ENCODE measurements at regions not wholly inside any gene's neighbourhood (a gene's known extent, or its start where the extent isn't known, plus 50 kb on each side); places are given as distances from the start of the nearest gene placed in this dataset.

DNA sequence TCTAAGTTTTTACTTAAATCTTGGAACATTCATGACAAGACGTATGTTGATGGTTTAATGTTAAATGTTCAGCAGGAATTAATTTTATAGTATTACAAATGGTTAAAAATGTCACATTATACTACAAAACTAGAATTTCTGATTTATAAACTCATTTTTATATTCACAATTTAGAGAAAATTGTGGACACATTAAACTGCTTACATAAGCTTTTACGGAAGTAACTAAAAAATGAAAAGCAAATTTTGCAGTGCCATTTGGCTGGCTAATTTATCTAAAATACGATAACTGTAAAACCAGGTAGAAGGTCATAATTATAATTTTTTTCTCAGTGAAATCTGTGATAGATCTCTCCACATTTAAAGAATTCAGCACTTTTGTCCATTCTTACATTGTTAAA is 190.2 kb upstream of the GPC6 start:
- intact Hi-C loops (cut with DNase I, micrococcal nuclease) = no loop called here
- TF ChIP-seq, protein P1, sequence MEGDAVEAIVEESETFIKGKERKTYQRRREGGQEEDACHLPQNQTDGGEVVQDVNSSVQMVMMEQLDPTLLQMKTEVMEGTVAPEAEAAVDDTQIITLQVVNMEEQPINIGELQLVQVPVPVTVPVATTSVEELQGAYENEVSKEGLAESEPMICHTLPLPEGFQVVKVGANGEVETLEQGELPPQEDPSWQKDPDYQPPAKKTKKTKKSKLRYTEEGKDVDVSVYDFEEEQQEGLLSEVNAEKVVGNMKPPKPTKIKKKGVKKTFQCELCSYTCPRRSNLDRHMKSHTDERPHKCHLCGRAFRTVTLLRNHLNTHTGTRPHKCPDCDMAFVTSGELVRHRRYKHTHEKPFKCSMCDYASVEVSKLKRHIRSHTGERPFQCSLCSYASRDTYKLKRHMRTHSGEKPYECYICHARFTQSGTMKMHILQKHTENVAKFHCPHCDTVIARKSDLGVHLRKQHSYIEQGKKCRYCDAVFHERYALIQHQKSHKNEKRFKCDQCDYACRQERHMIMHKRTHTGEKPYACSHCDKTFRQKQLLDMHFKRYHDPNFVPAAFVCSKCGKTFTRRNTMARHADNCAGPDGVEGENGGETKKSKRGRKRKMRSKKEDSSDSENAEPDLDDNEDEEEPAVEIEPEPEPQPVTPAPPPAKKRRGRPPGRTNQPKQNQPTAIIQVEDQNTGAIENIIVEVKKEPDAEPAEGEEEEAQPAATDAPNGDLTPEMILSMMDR (IDR thresholded peaks at IDR 0.05) = no peak
- H3K4me1 ChIP-seq (ENCODE audit: insufficient read depth, low read length) = no peaks in the 10 kb centered on the region
- DNase-seq (no peak), ATAC-seq (ENCODE audit: poor library complexity) (no peak)
- Mint-ChIP-seq H3K36me3 (ENCODE audit: low read depth) (no peaks in the 10 kb centered on the region), H3K27me3 (no peaks in the 10 kb centered on the region), H3K27ac (no peak overlapping the region), H3K4me1 (ENCODE audit: low read depth) (no peaks in the 10 kb centered on the region), H3K9me3 (peaks cover 8% of the 10 kb centered on the region), H3K4me3 (no peak overlapping the region)
- POLR2A ChIA-PET = no interaction called here
- H3K9me3 ChIP-seq (ENCODE audit: control insufficient read depth in 1 of 2, insufficient read depth in 1 of 2, low read length in 2 of 2) = peaks cover 0 to 3% of the 10 kb centered on the region in 2 experiments
- CTCF ChIA-PET = no interaction called here
- no peaks in the 10 kb centered on the region for H3K36me3 ChIP-seq (ENCODE audit: insufficient read depth, low read length)
- no peak overlapping the region for H3K27ac ChIP-seq (ENCODE audit: low read depth in 1 of 2, low read length in 2 of 2)
- no peak overlapping the region for H3K4me3 ChIP-seq (ENCODE audit: low read length)
- H3K27me3 ChIP-seq (ENCODE audit: control insufficient read depth in 1 of 2, insufficient read depth in 2 of 2, low read length in 2 of 2) = no peaks in the 10 kb centered on the region

- H3K27me3 ChIP-seq (ENCODE audit: control insufficient read depth in 1 of 2, insufficient read depth in 2 of 2, low read length in 2 of 2) = no peaks in the 10 kb centered on the region
- H3K9me3 Mint-ChIP-seq = peaks cover 8% of the 10 kb centered on the region
- no peak overlapping the region for H3K4me3 ChIP-seq (ENCODE audit: low read length)
- intact Hi-C loops (cut with DNase I, micrococcal nuclease) = no loop called here
- DNase-seq (no peak), ATAC-seq (ENCODE audit: poor library complexity) (no peak)
- peaks cover 0 to 3% of the 10 kb centered on the region in 2 experiments for H3K9me3 ChIP-seq (ENCODE audit: control insufficient read depth in 1 of 2, insufficient read depth in 1 of 2, low read length in 2 of 2)
- H3K4me1 Mint-ChIP-seq (ENCODE audit: low read depth) = no peaks in the 10 kb centered on the region
- H3K27ac Mint-ChIP-seq = no peak overlapping the region
- no peak overlapping the region for H3K4me3 Mint-ChIP-seq
- CTCF ChIA-PET = no interaction called here
- H3K27me3 Mint-ChIP-seq = no peaks in the 10 kb centered on the region
- no peak overlapping the region for H3K27ac ChIP-seq (ENCODE audit: low read depth in 1 of 2, low read length in 2 of 2)
- TF ChIP-seq, protein P1 (IDR thresholded peaks at IDR 0.05) = no peak
- no peaks in the 10 kb centered on the region for H3K4me1 ChIP-seq (ENCODE audit: insufficient read depth, low read length)
- no peaks in the 10 kb centered on the region for H3K36me3 Mint-ChIP-seq (ENCODE audit: low read depth)
- H3K36me3 ChIP-seq (ENCODE audit: insufficient read depth, low read length) = no peaks in the 10 kb centered on the region
- POLR2A ChIA-PET = no interaction called here
Observed at GRCh38 chr13:93037780-93038179, 188.8 kb upstream of the GPC6 start.

GRCh38 chr13:93038187-93038586 is 188.4 kb upstream of the GPC6 start:
- ChIA-PET POLR2A (no interaction called here), CTCF (no interaction called here)
- Mint-ChIP-seq H3K4me3 (no peak overlapping the region), H3K4me1 (ENCODE audit: low read depth) (no peaks in the 10 kb centered on the region), H3K27me3 (no peaks in the 10 kb centered on the region), H3K27ac (no peak overlapping the region), H3K36me3 (ENCODE audit: low read depth) (no peaks in the 10 kb centered on the region), H3K9me3 (peaks cover 8% of the 10 kb centered on the region)
- peaks cover 0 to 3% of the 10 kb centered on the region in 2 experiments for H3K9me3 ChIP-seq (ENCODE audit: control insufficient read depth in 1 of 2, insufficient read depth in 1 of 2, low read length in 2 of 2)
- ATAC-seq (ENCODE audit: poor library complexity) = no peak
- DNase-seq = no peak
- H3K27me3 ChIP-seq (ENCODE audit: control insufficient read depth in 1 of 2, insufficient read depth in 2 of 2, low read length in 2 of 2) = no peaks in the 10 kb centered on the region
- intact Hi-C loops (cut with DNase I, micrococcal nuclease) = no loop called here
- H3K36me3 ChIP-seq (ENCODE audit: insufficient read depth, low read length) = no peaks in the 10 kb centered on the region
- TF ChIP-seq, protein P1 (IDR thresholded peaks at IDR 0.05) = no peak
- H3K4me1 ChIP-seq (ENCODE audit: insufficient read depth, low read length) = no peaks in the 10 kb centered on the region
- H3K4me3 ChIP-seq (ENCODE audit: low read length) = no peak overlapping the region
- no peak overlapping the region for H3K27ac ChIP-seq (ENCODE audit: low read depth in 1 of 2, low read length in 2 of 2)
